Immature natural killer cell (primary cell): ENCODE measurements at regions not wholly inside any gene's neighbourhood (a gene's known extent, or its start where the extent isn't known, plus 50 kb on each side); places are given as distances from the start of the nearest gene placed in this dataset.

ENCODE experiments used
- DNase-seq, 3 donors: peaks; one replicate each; pipeline ENCODE4 v3.0.0; 2022; ENCODE audit warnings: mixed read lengths in 1 of 3
- H3K27ac Mint-ChIP-seq, 6 donors: one replicate each; pipeline ENCODE4 v1.8.0; 2020; ENCODE audit warnings: mixed read lengths in 6 of 6, mild to moderate bottlenecking in 5 of 6, inconsistent platforms in 4 of 6, moderate library complexity in 3 of 6
- H3K27me3 Mint-ChIP-seq, 3 donors: one replicate each; pipeline ENCODE4 v1.8.0; 2020 to 2021; ENCODE audit warnings: low read depth in 3 of 3, mild to moderate bottlenecking in 3 of 3, mixed read lengths in 3 of 3, moderate library complexity in 3 of 3, inconsistent platforms in 1 of 3
- H3K36me3 Mint-ChIP-seq, 3 donors: one replicate each; pipeline ENCODE4 v1.8.0; 2020; ENCODE audit warnings: mixed read lengths in 3 of 3, inconsistent platforms in 2 of 3, mild to moderate bottlenecking in 2 of 3
- H3K4me1 Mint-ChIP-seq, 2 donors: one replicate each; pipeline ENCODE4 v1.8.0; 2020; ENCODE audit warnings: inconsistent platforms in 2 of 2, mild to moderate bottlenecking in 2 of 2, mixed read lengths in 2 of 2, moderate library complexity in 1 of 2
- H3K4me3 Mint-ChIP-seq, 5 donors: one replicate each; pipeline ENCODE4 v1.8.0; 2020; ENCODE audit warnings: mild to moderate bottlenecking in 5 of 5, mixed read lengths in 5 of 5, inconsistent platforms in 3 of 5, moderate library complexity in 3 of 5
- H3K9me3 Mint-ChIP-seq, 6 donors: one replicate each; pipeline ENCODE4 v1.8.0; 2020; ENCODE audit warnings: mild to moderate bottlenecking in 6 of 6, mixed read lengths in 6 of 6, inconsistent platforms in 4 of 6, moderate library complexity in 3 of 6

DNA sequence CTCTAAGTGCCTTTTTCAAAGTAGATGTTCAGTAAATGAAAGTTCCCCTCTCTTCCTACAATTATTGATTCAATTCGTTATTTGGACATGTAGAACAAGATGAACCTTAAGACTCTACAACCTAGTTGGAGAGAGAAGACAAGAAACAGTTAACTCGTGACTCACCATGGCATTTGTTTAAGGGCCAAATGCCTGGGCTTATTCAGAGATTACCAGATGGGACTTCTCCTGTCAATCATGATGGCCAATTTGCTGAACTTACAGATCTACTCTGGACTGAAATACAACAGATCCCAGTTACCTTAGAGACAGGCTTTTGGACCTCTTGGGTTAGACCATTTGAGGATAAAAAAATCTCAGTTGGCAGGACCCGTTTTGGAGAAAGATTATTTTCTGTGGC lies 93.5 kb downstream of the C1orf94 start:
- H3K4me3 Mint-ChIP-seq = no peak overlapping the region
- no peak for DNase-seq
- H3K27me3 Mint-ChIP-seq = peaks cover 0 to 4% (median 2%) of the 10 kb centered on the region in 3 donors
- no peaks in the 10 kb centered on the region for H3K36me3 Mint-ChIP-seq
- peaks cover 0 to 2% (median 0%) of the 10 kb centered on the region in 6 donors for H3K9me3 Mint-ChIP-seq
- no peaks in the 10 kb centered on the region for H3K4me1 Mint-ChIP-seq
- no peak overlapping the region for H3K27ac Mint-ChIP-seq

DNA sequence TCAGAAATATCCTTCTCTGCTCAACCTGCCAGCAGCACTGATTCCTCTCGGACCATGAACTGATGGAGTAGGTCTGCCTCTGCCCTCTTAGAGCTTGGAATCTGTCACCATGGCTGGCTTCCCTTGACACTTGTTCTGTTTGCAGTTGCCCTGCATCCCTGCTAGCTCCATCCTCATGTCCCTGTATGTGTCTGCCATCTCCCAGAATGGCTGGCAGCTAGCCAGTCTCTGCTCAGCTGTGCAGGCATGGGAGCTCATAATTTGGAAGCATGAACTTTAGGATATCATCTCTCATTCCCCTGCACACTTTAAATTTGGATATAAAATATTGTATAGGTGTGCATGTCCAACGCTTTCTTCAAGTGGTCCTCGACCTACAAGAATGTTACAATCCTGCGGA lies 95.4 kb downstream of the C1orf94 start:
- Mint-ChIP-seq H3K9me3 (peaks cover 0 to 2% (median 0%) of the 10 kb centered on the region in 6 donors), H3K36me3 (no peaks in the 10 kb centered on the region), H3K4me1 (no peaks in the 10 kb centered on the region)

DNA sequence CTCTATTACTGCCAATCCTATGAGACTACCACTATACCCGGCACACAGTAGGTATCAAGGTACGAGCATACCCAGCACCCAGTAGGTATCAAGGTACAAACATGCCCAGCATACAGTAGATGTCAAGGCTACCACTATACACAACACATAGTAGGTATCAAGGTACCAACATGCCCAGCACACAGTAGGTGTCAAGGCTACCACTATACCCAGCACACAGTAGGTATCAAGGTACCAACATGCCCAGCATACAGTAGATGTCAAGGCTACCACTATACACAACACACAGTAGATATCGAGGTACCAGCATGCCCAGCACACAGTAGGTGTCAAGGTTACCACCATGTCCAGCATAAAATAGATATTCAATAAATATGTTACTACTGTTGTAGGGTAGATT lies 98.4 kb downstream of the C1orf94 start:
- no peak for DNase-seq
- H3K4me3 Mint-ChIP-seq = no peak overlapping the region
- no peaks in the 10 kb centered on the region for H3K36me3 Mint-ChIP-seq
- no peak overlapping the region for H3K27ac Mint-ChIP-seq
- H3K27me3 Mint-ChIP-seq = peaks cover 0 to 2% (median 0%) of the 10 kb centered on the region in 3 donors
- no peaks in the 10 kb centered on the region for H3K9me3 Mint-ChIP-seq
- no peaks in the 10 kb centered on the region for H3K4me1 Mint-ChIP-seq

More for the DNA sequence above, 95.4 kb downstream of the C1orf94 start:
- Mint-ChIP-seq H3K4me3 (no peak overlapping the region), H3K27ac (no peak overlapping the region), H3K27me3 (peaks cover 0 to 4% (median 2%) of the 10 kb centered on the region in 3 donors)
- DNase-seq = no peak

- H3K4me1 Mint-ChIP-seq = no peaks in the 10 kb centered on the region
These were observed 99.9 kb downstream of the C1orf94 start for GRCh38 chr1:34276606-34277005.

GRCh38 chr1:34277150-34277549 lies 100.4 kb downstream of the C1orf94 start:
- H3K27ac Mint-ChIP-seq = no peak overlapping the region
- H3K4me1 Mint-ChIP-seq = no peaks in the 10 kb centered on the region
- no peak for DNase-seq
- H3K36me3 Mint-ChIP-seq = no peaks in the 10 kb centered on the region
- no peaks in the 10 kb centered on the region for H3K9me3 Mint-ChIP-seq
- no peak overlapping the region for H3K4me3 Mint-ChIP-seq
- peaks cover 0 to 4% (median 2%) of the 10 kb centered on the region in 3 donors for H3K27me3 Mint-ChIP-seq

More at GRCh38 chr1:34276606-34277005, 99.9 kb downstream of the C1orf94 start:
- no peak for DNase-seq
- Mint-ChIP-seq H3K27ac (no peak overlapping the region), H3K9me3 (no peaks in the 10 kb centered on the region), H3K4me3 (no peak overlapping the region), H3K36me3 (no peaks in the 10 kb centered on the region), H3K27me3 (peaks cover 0 to 2% (median 2%) of the 10 kb centered on the region in 3 donors)

- Mint-ChIP-seq H3K9me3 (no peaks in the 10 kb centered on the region), H3K4me3 (no peak overlapping the region), H3K27me3 (peaks cover 0 to 6% (median 4%) of the 10 kb centered on the region in 3 donors), H3K27ac (no peak overlapping the region), H3K4me1 (no peaks in the 10 kb centered on the region), H3K36me3 (no peaks in the 10 kb centered on the region)
- no peak for DNase-seq
These were observed 101.5 kb downstream of the C1orf94 start for GRCh38 chr1:34278211-34278610.

DNA sequence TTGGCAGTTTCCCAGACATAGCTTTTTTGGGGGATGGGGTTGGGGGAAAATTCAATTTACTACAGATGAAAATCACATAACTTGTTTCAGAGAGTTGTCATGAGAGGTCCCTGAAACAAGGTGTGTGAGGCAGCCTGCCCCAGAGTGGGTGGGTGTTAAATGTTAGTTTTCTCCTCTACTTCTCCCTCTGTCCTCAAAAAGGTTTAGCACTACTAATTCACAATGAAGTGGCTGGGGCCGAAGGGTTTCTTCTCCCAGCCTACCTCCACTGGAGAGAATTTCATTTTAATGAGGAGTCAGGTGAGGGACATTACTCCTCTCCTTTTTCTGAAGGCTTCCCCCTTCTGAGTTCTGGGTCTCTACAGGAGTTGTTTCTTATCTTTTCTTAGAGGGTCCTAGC lies 103.3 kb downstream of the C1orf94 start:
- peaks cover 0 to 9% (median 2%) of the 10 kb centered on the region in 3 donors for H3K27me3 Mint-ChIP-seq
- H3K9me3 Mint-ChIP-seq = no peaks in the 10 kb centered on the region
- no peak for DNase-seq
- H3K4me1 Mint-ChIP-seq = no peaks in the 10 kb centered on the region
- no peak overlapping the region for H3K27ac Mint-ChIP-seq
- no peak overlapping the region for H3K4me3 Mint-ChIP-seq
- no peaks in the 10 kb centered on the region for H3K36me3 Mint-ChIP-seq

GRCh38 chr1:34280509-34280908 lies 103.8 kb downstream of the C1orf94 start:
- Mint-ChIP-seq H3K36me3 (no peaks in the 10 kb centered on the region), H3K4me3 (no peak overlapping the region), H3K4me1 (no peaks in the 10 kb centered on the region), H3K9me3 (no peaks in the 10 kb centered on the region), H3K27me3 (peaks cover 0 to 9% (median 3%) of the 10 kb centered on the region in 3 donors), H3K27ac (no peak overlapping the region)
- no peak for DNase-seq

DNA sequence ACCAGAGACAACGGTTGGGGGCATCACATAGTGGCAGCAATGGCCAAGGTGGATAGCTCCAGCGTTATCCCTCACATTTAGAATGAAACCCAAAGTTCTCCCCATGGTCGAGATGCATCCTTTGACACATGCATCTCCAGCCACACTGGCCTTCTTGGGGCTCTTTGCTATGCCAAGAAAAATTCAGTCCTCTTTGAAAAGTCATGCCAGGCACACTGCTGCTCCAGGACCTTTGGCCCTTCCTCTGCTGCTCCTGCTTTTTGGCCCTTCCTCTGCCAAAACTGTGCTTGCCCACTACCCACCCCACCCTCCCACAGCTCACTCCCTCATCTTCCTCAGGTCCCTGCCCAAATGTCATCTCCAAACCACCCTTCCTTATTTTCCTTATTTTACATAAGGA lies 106.4 kb downstream of the C1orf94 start:
- no peaks in the 10 kb centered on the region for H3K4me1 Mint-ChIP-seq

DNA sequence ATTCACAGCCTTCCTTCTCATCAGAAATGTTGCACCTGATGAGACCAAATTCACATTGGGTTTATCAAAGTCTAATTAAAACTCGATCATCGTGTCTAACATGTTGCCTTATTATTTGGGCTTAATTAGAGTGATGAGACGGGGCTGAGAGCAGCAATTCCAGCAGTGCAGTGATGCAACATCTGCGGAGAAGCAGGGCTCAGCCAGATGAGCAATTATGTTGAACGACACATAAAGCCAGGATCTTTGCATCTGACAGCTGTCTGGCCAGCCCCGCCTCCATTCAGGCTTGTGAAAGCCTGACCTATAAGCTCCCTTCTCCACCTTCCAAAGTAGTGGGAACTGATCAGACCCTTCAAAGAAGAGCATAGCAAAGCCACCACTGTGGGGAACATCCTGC lies 109.8 kb downstream of the C1orf94 start:
- H3K4me3 Mint-ChIP-seq = no peak overlapping the region
- H3K9me3 Mint-ChIP-seq = no peaks in the 10 kb centered on the region
- H3K36me3 Mint-ChIP-seq = no peaks in the 10 kb centered on the region
- H3K27me3 Mint-ChIP-seq = peaks cover 0 to 7% (median 4%) of the 10 kb centered on the region in 3 donors
- no peaks in the 10 kb centered on the region for H3K4me1 Mint-ChIP-seq
- DNase-seq = no peak
- H3K27ac Mint-ChIP-seq = no peak overlapping the region

More for the DNA sequence above, 106.4 kb downstream of the C1orf94 start:
- DNase-seq = no peak
- H3K36me3 Mint-ChIP-seq = no peaks in the 10 kb centered on the region
- H3K9me3 Mint-ChIP-seq = no peaks in the 10 kb centered on the region
- no peak overlapping the region for H3K27ac Mint-ChIP-seq
- H3K27me3 Mint-ChIP-seq = peaks cover 0 to 9% (median 4%) of the 10 kb centered on the region in 3 donors
- H3K4me3 Mint-ChIP-seq = no peak overlapping the region

DNA sequence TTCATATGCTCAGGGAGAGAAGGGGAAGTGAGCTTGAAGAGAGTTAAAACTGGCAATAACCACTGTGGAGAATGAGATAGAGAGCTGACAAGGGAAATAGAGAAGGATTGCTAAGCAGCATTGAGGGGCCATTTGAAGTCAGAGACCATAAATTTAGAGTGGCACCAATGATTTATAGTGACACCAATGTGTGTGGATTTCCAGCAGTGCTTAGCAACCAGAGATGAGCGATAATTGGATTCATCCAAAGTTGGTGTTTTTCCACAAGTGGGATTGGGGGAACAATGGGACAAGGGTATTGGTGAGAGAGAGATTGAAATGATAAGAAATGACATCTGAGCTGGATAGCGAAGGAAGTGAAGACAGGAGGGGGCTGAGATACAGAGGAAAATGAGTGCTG lies 114.1 kb downstream of the C1orf94 start:
- H3K4me1 Mint-ChIP-seq = no peaks in the 10 kb centered on the region
- H3K27ac Mint-ChIP-seq = no peak overlapping the region
- DNase-seq = no peak
- H3K9me3 Mint-ChIP-seq = peaks cover 0 to 3% (median 0%) of the 10 kb centered on the region in 6 donors
- H3K27me3 Mint-ChIP-seq = peaks cover 0 to 3% (median 2%) of the 10 kb centered on the region in 3 donors
- H3K4me3 Mint-ChIP-seq = no peak overlapping the region
- no peaks in the 10 kb centered on the region for H3K36me3 Mint-ChIP-seq

- H3K9me3 Mint-ChIP-seq = peaks cover 0 to 3% (median 0%) of the 10 kb centered on the region in 6 donors
- no peak for DNase-seq
- H3K36me3 Mint-ChIP-seq = no peaks in the 10 kb centered on the region
- no peak overlapping the region for H3K4me3 Mint-ChIP-seq
- H3K4me1 Mint-ChIP-seq = no peaks in the 10 kb centered on the region
- peaks cover 0 to 3% (median 2%) of the 10 kb centered on the region in 3 donors for H3K27me3 Mint-ChIP-seq
- H3K27ac Mint-ChIP-seq = no peak overlapping the region
These were observed 115.8 kb downstream of the C1orf94 start for GRCh38 chr1:34292472-34292871.

GRCh38 chr1:34296059-34296458 lies 119.4 kb downstream of the C1orf94 start:
- Mint-ChIP-seq H3K4me3 (no peak overlapping the region), H3K9me3 (peaks cover 0 to 3% (median 0%) of the 10 kb centered on the region in 6 donors), H3K36me3 (no peaks in the 10 kb centered on the region), H3K27me3 (peaks cover 2 to 3% (median 2%) of the 10 kb centered on the region in 3 donors), H3K4me1 (no peaks in the 10 kb centered on the region), H3K27ac (no peak overlapping the region)
- DNase-seq = no peak

- no peak overlapping the region for H3K4me3 Mint-ChIP-seq
- H3K36me3 Mint-ChIP-seq = no peaks in the 10 kb centered on the region
- peaks cover 0 to 14% (median 0%) of the 10 kb centered on the region in 6 donors for H3K9me3 Mint-ChIP-seq
- no peaks in the 10 kb centered on the region for H3K4me1 Mint-ChIP-seq
- no peak overlapping the region for H3K27ac Mint-ChIP-seq
- no peak for DNase-seq
- H3K27me3 Mint-ChIP-seq = peaks cover 5 to 10% (median 7%) of the 10 kb centered on the region in 3 donors
These were observed 126.1 kb downstream of the C1orf94 start for GRCh38 chr1:34302798-34303197.

DNA sequence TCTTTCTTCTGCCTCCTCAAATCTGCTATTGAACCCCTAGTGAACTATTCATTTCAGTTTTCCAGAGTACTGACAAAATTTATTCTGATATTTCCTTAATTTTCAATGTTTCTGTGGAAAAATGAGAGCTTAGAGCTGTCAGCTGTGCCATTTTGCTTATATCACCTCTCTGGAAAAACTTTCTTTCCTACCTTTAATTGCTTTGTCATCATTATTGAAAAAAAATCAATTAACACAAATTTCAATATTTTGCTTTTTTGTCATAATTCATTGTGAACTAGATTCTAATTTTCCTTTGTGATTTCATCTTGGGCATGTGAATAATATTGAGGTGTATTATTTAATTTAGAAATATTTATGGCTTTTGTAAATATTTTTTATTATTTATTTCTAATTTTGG lies 126.5 kb downstream of the C1orf94 start:
- Mint-ChIP-seq H3K9me3 (peaks cover 0 to 14% (median 0%) of the 10 kb centered on the region in 6 donors), H3K4me1 (no peaks in the 10 kb centered on the region), H3K36me3 (no peaks in the 10 kb centered on the region), H3K27me3 (peaks cover 5 to 10% (median 10%) of the 10 kb centered on the region in 3 donors), H3K4me3 (no peak overlapping the region), H3K27ac (no peak overlapping the region)
- no peak for DNase-seq
